T-cell (primary cell): ENCODE measurements at regions not wholly inside any gene's neighbourhood (a gene's known extent, or its start where the extent isn't known, plus 50 kb on each side); places are given as distances from the start of the nearest gene placed in this dataset.

Experiments used
- ATAC-seq, 4 experiments: fragments of 200-7000 bp in 3 of 4; fragments of 150-1000 bp in 1 of 4; cut with Tn5 transposase; replicated peaks in 1 of 4; 1 replicate in 3 of 4; 2 replicates in 1 of 4; pipeline ENCODE4 v1.10.0; 2021; ENCODE audit warnings: moderate library complexity in 3 of 4, mild to moderate bottlenecking in 2 of 4, moderate number of reproducible peaks in 1 of 4
- CTCF ChIA-PET, 2 donors: fragments of 300-600 bp; sonication (Branson Sonifier 250); formaldehyde crosslinking; loops; one replicate each; lab custom pipeline; 2022; ENCODE audit warnings: antibody characterized with exemption in 2 of 2; lab: Charles Lee
- POLR2A ChIA-PET, 2 donors: fragments of 300-600 bp; sonication (Branson Sonifier 250); formaldehyde crosslinking; loops; one replicate each; lab custom pipeline; 2022; ENCODE audit warnings: antibody characterized with exemption in 2 of 2; lab: Charles Lee
- DNase-seq, 35 experiments: peaks; one replicate each; pipeline versions ENCODE4 v3.0.0 to v3.0.0-alpha.2; 2013 to 2023
- H3K27ac ChIP-seq: one replicate; pipeline ENCODE4 v1.5.1; 2013; ENCODE audit warnings: low read length
- H3K27me3 ChIP-seq, 2 experiments: replicated peaks in 1 of 2; 1 replicate in 1 of 2; 2 replicates in 1 of 2; pipeline versions ENCODE4 v1.6.1 to v1.7.0; 2013; ENCODE audit warnings: low read length in 1 of 2, mixed read lengths in 1 of 2; ENCODE audit not compliant: control insufficient read depth in 2 of 2, insufficient read depth in 2 of 2; ENCODE audit errors: extremely low read depth in 1 of 2
- H3K36me3 ChIP-seq, 2 donors: 1 replicate in 1 of 2; 2 replicates in 1 of 2; pipeline versions ENCODE4 v1.6.1 to v1.7.0; 2013; ENCODE audit warnings: low read length in 1 of 2; ENCODE audit not compliant: control insufficient read depth in 2 of 2, insufficient read depth in 1 of 2; ENCODE audit errors: extremely low read depth in 1 of 2
- H3K4me1 ChIP-seq, 2 experiments: 1 replicate in 1 of 2; 2 replicates in 1 of 2; pipeline versions ENCODE4 v1.6.1 to v1.7.0; 2013; ENCODE audit warnings: low read length in 2 of 2, mixed read lengths in 1 of 2; ENCODE audit not compliant: insufficient read depth in 2 of 2, control insufficient read depth in 1 of 2; ENCODE audit errors: extremely low read depth in 1 of 2
- H3K4me3 ChIP-seq, 2 donors: 1 replicate in 1 of 2; 2 replicates in 1 of 2; pipeline versions ENCODE4 v1.5.1 to v1.7.0; 2013; ENCODE audit warnings: mild to moderate bottlenecking in 2 of 2, low read length in 1 of 2, moderate library complexity in 1 of 2; ENCODE audit not compliant: control insufficient read depth in 1 of 2; ENCODE audit errors: extremely low read depth in 1 of 2
- H3K9me3 ChIP-seq: 2 replicates; pipeline ENCODE4 v1.7.0; 2013
- H3K27ac Mint-ChIP-seq, 2 donors: one replicate each; pipeline ENCODE4 v1.8.0; 2020 to 2021; ENCODE audit warnings: mild to moderate bottlenecking in 2 of 2, mixed read lengths in 2 of 2
- H3K27me3 Mint-ChIP-seq, 2 donors: one replicate each; pipeline ENCODE4 v1.8.0; 2021 to 2022; ENCODE audit warnings: mixed read lengths in 2 of 2
- H3K36me3 Mint-ChIP-seq: one replicate; pipeline ENCODE4 v1.8.0; 2021; ENCODE audit warnings: mixed read lengths
- H3K4me1 Mint-ChIP-seq, 3 donors: one replicate each; pipeline ENCODE4 v1.8.0; 2020 to 2022; ENCODE audit warnings: mixed read lengths in 3 of 3, mild to moderate bottlenecking in 1 of 3
- H3K4me3 Mint-ChIP-seq, 3 donors: one replicate each; pipeline ENCODE4 v1.8.0; 2020 to 2022; ENCODE audit warnings: mild to moderate bottlenecking in 3 of 3, mixed read lengths in 3 of 3, moderate library complexity in 3 of 3
- H3K9me3 Mint-ChIP-seq, 3 donors: one replicate each; pipeline ENCODE4 v1.8.0; 2020 to 2022; ENCODE audit warnings: mixed read lengths in 3 of 3
- WGBS: methylation state at CpG from one replicate; pipeline ENCODE4 v1.1.5; 2013; ENCODE audit warnings: missing lambda C conversion rate; ENCODE audit not compliant: insufficient coverage; 5-methylcytosine and 5-hydroxymethylcytosine counted together

- Mint-ChIP-seq H3K36me3 (no peaks in the 10 kb centered on the region), H3K4me1 (no peaks in the 10 kb centered on the region), H3K27me3 (peaks cover 0 to 7% of the 10 kb centered on the region in 2 donors), H3K4me3 (no peak overlapping the region), H3K27ac (no peak overlapping the region), H3K9me3 (peaks cover 6 to 12% (median 11%) of the 10 kb centered on the region in 3 donors)
- H3K4me3 ChIP-seq, result no peak overlapping the region
- POLR2A ChIA-PET, result no interaction called here
- DNase-seq (no peak), ATAC-seq (no peak)
- WGBS, result 70% methylated on average over 2 of the region's 4 CpGs
- H3K27ac ChIP-seq, result no peak overlapping the region
- H3K9me3 ChIP-seq, result no peaks in the 10 kb centered on the region
- CTCF ChIA-PET, result no interaction called here
- H3K36me3 ChIP-seq, result no peaks in the 10 kb centered on the region
- H3K27me3 ChIP-seq, result no peaks in the 10 kb centered on the region
- no peaks in the 10 kb centered on the region for H3K4me1 ChIP-seq
Observed at GRCh38 chr2:56082665-56083064, 101.1 kb upstream of the CCDC85A start.

- no peak overlapping the region for H3K27ac ChIP-seq
- WGBS, result no CpG with 5 or more reads among the region's 5 CpGs
- no peaks in the 10 kb centered on the region for H3K36me3 Mint-ChIP-seq
- no peak for ATAC-seq
- H3K27ac Mint-ChIP-seq, result no peak overlapping the region
- ChIA-PET POLR2A (no interaction called here), CTCF (interaction anchor here in 1 of 2 donors (0.6 kb wide), 1 partner anchor 24 kb away, joined by 3 read pairs; no protein-coding TSS in a partner anchor)
- DNase-seq, result no peak
- H3K4me3 ChIP-seq, result no peak overlapping the region
- H3K36me3 ChIP-seq, result no peaks in the 10 kb centered on the region
- no peaks in the 10 kb centered on the region for H3K4me1 Mint-ChIP-seq
- no peaks in the 10 kb centered on the region for H3K27me3 ChIP-seq
- no peak overlapping the region for H3K4me3 Mint-ChIP-seq
- no peaks in the 10 kb centered on the region for H3K4me1 ChIP-seq
- H3K9me3 Mint-ChIP-seq, result peaks cover 2 to 14% (median 12%) of the 10 kb centered on the region in 3 donors
- peaks cover 0 to 4% of the 10 kb centered on the region in 2 donors for H3K27me3 Mint-ChIP-seq
- H3K9me3 ChIP-seq, result no peaks in the 10 kb centered on the region
Observed at GRCh38 chr2:56084111-56084901, 99.5 kb upstream of the CCDC85A start.

DNA sequence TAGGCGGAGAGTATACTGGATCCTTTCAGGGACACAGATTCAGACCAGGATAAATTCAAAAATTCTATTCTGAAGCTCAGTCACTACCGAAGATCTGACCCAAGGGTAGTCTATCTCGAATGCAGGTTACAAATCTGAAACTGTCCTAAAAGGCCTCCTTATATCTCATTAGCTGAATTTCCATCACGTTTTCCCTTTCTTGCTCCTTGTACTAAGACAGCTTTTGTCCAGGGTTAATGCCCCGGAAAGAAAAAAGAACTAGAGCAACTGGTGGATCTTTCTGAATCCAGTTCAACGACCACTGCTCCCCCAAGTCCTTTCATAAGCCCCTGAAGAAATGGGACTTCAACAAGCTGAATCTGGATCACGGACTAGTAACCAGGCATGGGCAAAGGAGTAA, 97.5 kb upstream of the CCDC85A start:
- H3K9me3 Mint-ChIP-seq, result peaks cover 2 to 6% (median 4%) of the 10 kb centered on the region in 3 donors
- H3K9me3 ChIP-seq, result no peaks in the 10 kb centered on the region

GRCh38 chr2:56088411-56088810, 95.4 kb upstream of the CCDC85A start:
- DNase-seq (no peak), ATAC-seq (no peak)
- Histone ChIP-seq H3K36me3 (no peaks in the 10 kb centered on the region), H3K4me3 (no peak overlapping the region), H3K27me3 (no peaks in the 10 kb centered on the region), H3K27ac (no peak overlapping the region), H3K4me1 (no peaks in the 10 kb centered on the region), H3K9me3 (no peaks in the 10 kb centered on the region)
- ChIA-PET CTCF (no interaction called here), POLR2A (no interaction called here)
- H3K9me3 Mint-ChIP-seq, result peaks cover 0 to 6% (median 4%) of the 10 kb centered on the region in 3 donors
- H3K4me1 Mint-ChIP-seq, result no peaks in the 10 kb centered on the region
- H3K27ac Mint-ChIP-seq, result no peak overlapping the region
- no peaks in the 10 kb centered on the region for H3K27me3 Mint-ChIP-seq
- 92% methylated on average over 3 of the region's 4 CpGs for WGBS
- no peaks in the 10 kb centered on the region for H3K36me3 Mint-ChIP-seq
- no peak overlapping the region for H3K4me3 Mint-ChIP-seq

More for the DNA sequence above, 97.5 kb upstream of the CCDC85A start:
- Histone ChIP-seq H3K27me3 (no peaks in the 10 kb centered on the region), H3K4me3 (no peak overlapping the region), H3K36me3 (no peaks in the 10 kb centered on the region), H3K27ac (no peak overlapping the region), H3K4me1 (no peaks in the 10 kb centered on the region)
- no peaks in the 10 kb centered on the region for H3K36me3 Mint-ChIP-seq
- no peaks in the 10 kb centered on the region for H3K27me3 Mint-ChIP-seq
- H3K27ac Mint-ChIP-seq, result no peak overlapping the region
- ChIA-PET POLR2A (no interaction called here), CTCF (no interaction called here)
- no peak overlapping the region for H3K4me3 Mint-ChIP-seq
- WGBS, result 79% methylated on average over 5 of the region's 7 CpGs
- H3K4me1 Mint-ChIP-seq, result no peaks in the 10 kb centered on the region
- no peak for DNase-seq
- no peak for ATAC-seq

DNA sequence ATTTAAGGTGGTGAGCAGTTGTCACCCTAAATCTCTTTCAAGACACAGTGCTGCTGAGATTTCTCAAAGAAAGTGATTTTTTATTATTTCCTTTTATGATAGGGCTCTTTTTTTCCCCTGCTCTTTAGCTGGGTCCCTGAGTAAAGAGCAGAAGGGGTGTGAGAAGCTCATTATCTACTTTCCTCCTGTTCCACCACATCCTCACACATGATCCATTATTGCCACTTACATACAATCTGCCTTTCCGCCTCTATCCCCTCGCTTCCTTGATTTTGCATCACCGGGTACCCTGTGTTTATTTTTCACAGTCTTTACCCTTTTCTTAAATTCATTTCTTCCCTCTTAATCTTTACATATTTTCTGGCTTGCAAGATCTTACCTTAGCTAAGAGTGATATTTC, 93.9 kb upstream of the CCDC85A start:
- Mint-ChIP-seq H3K27ac (no peak overlapping the region), H3K36me3 (no peaks in the 10 kb centered on the region), H3K27me3 (no peaks in the 10 kb centered on the region), H3K9me3 (peaks cover 0 to 6% (median 4%) of the 10 kb centered on the region in 3 donors), H3K4me1 (no peaks in the 10 kb centered on the region), H3K4me3 (no peak overlapping the region)
- ATAC-seq, result no peak
- 26% methylated on average over 3 of the region's 3 CpGs for WGBS
- Histone ChIP-seq H3K27me3 (no peaks in the 10 kb centered on the region), H3K4me3 (no peak overlapping the region), H3K36me3 (no peaks in the 10 kb centered on the region), H3K9me3 (no peaks in the 10 kb centered on the region), H3K27ac (no peak overlapping the region), H3K4me1 (no peaks in the 10 kb centered on the region)
- DNase-seq, result no peak
- ChIA-PET CTCF (no interaction called here), POLR2A (no interaction called here)

GRCh38 chr2:56099963-56100362, 83.8 kb upstream of the CCDC85A start:
- Histone ChIP-seq H3K36me3 (no peaks in the 10 kb centered on the region), H3K27me3 (no peaks in the 10 kb centered on the region), H3K4me1 (no peaks in the 10 kb centered on the region), H3K4me3 (no peak overlapping the region), H3K9me3 (no peaks in the 10 kb centered on the region), H3K27ac (no peak overlapping the region)
- peaks cover 2 to 8% (median 4%) of the 10 kb centered on the region in 3 donors for H3K9me3 Mint-ChIP-seq
- CTCF ChIA-PET, result no interaction called here
- POLR2A ChIA-PET, result no interaction called here
- H3K4me3 Mint-ChIP-seq, result no peak overlapping the region
- no peak for DNase-seq
- no peak for ATAC-seq
- H3K36me3 Mint-ChIP-seq, result no peaks in the 10 kb centered on the region
- H3K27ac Mint-ChIP-seq, result no peak overlapping the region
- H3K27me3 Mint-ChIP-seq, result no peaks in the 10 kb centered on the region
- H3K4me1 Mint-ChIP-seq, result no peaks in the 10 kb centered on the region
